Kidney (tissue), 13 donors: ENCODE measurements at regions not wholly inside any gene's neighbourhood (a gene's known extent, or its start where the extent isn't known, plus 50 kb on each side); places are given as distances from the start of the nearest gene placed in this dataset.

ENCODE experiments used
- DNase-seq, 5 donors: peaks; one replicate each; pipeline ENCODE4 v3.0.0-alpha.2; 2013 to 2020
- FAIRE-seq: peaks from 2 replicates; lab custom pipeline; 2012; peaks lifted over from hg19 to GRCh38; lab: Jason Lieb, UNC
- H3K27ac ChIP-seq, 2 donors: one replicate each; pipeline ENCODE4 v1.7.0; 2013; ENCODE audit warnings: low read depth in 2 of 2, low read length in 2 of 2, inconsistent platforms in 1 of 2
- H3K27me3 ChIP-seq: one replicate; pipeline ENCODE4 v1.7.1; 2013; ENCODE audit warnings: low read length, inconsistent platforms; ENCODE audit not compliant: control insufficient read depth, insufficient read depth
- H3K36me3 ChIP-seq, 3 donors: one replicate each; pipeline versions ENCODE4 v1.7.0 to v1.7.1; 2013; ENCODE audit warnings: low read length in 3 of 3, control low read depth in 1 of 3, inconsistent platforms in 1 of 3; ENCODE audit not compliant: insufficient read depth in 3 of 3, control insufficient read depth in 2 of 3
- H3K4me1 ChIP-seq, 3 donors: one replicate each; pipeline versions ENCODE4 v1.7.0 to v1.7.1; 2013; ENCODE audit warnings: low read length in 3 of 3, inconsistent platforms in 1 of 3, low read depth in 1 of 3; ENCODE audit not compliant: control insufficient read depth in 2 of 3, insufficient read depth in 2 of 3
- H3K4me3 ChIP-seq, 3 donors: one replicate each; pipeline versions ENCODE4 v1.7.0 to v1.8.1; 2013; ENCODE audit warnings: low read length in 3 of 3, control low read depth in 1 of 3, inconsistent platforms in 1 of 3
- H3K9ac ChIP-seq, 3 donors: one replicate each; pipeline versions ENCODE4 v1.7.0 to v1.7.1; 2013; ENCODE audit warnings: low read length in 3 of 3, control low read depth in 1 of 3, inconsistent platforms in 1 of 3
- H3K9me3 ChIP-seq, 3 donors: one replicate each; pipeline versions ENCODE4 v1.7.0 to v1.7.1; 2013; ENCODE audit warnings: low read length in 3 of 3, control low read depth in 1 of 3, inconsistent platforms in 1 of 3; ENCODE audit not compliant: control insufficient read depth in 2 of 3, insufficient read depth in 1 of 3
- intact Hi-C: fragments of 100-400 bp; cut with DNase I; formaldehyde crosslinking; loops from one replicate; pipeline ENCODE4 v1.11.1; 2022
- TF ChIP-seq, protein P1 (sequence below): IDR thresholded peaks from 3 replicates; pipeline ENCODE4 v1.5.1; 2012; ENCODE audit warnings: mild to moderate bottlenecking, moderate library complexity, borderline replicate concordance; ENCODE audit not compliant: insufficient read depth; ENCODE audit errors: extremely low read depth
- donor health status: control.
- donor health status: control.
- donor health status: control.
- donor health status: control.
- donor health status: control.
- donor health status: DM: yes; HTN: yes; CAD: no.
- donor health status: Normal renal cell carcinoma (clear cell type).

DNA sequence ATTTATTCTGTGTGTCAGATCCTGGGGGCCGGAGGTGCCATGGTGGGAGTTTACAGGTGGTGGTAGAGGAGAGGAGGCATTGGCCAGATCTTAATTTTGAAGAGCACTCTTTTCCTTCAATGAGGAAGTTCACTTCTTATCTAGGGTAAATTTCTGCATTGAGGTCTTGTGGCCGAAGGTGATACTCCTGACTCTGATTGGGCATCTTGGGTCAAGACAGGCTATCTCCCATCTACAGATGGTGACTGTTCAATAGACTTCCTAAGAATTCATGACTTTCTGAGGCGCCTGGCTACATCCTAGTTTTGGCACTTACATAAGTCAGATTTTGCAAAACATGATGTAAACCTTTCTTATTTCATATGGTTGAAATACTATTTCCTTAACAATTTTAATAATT is 135.2 kb downstream of the SUCLA2 start:
- Histone ChIP-seq H3K27me3 (no peaks in the 10 kb centered on the region), H3K9ac (no peak overlapping the region), H3K4me3 (no peak overlapping the region), H3K36me3 (no peaks in the 10 kb centered on the region), H3K4me1 (no peaks in the 10 kb centered on the region), H3K9me3 (no peaks in the 10 kb centered on the region), H3K27ac (no peak overlapping the region)
- no peak for FAIRE-seq
- DNase-seq, result no peak
- intact Hi-C loops, result no loop called here
- TF ChIP-seq, protein P1, sequence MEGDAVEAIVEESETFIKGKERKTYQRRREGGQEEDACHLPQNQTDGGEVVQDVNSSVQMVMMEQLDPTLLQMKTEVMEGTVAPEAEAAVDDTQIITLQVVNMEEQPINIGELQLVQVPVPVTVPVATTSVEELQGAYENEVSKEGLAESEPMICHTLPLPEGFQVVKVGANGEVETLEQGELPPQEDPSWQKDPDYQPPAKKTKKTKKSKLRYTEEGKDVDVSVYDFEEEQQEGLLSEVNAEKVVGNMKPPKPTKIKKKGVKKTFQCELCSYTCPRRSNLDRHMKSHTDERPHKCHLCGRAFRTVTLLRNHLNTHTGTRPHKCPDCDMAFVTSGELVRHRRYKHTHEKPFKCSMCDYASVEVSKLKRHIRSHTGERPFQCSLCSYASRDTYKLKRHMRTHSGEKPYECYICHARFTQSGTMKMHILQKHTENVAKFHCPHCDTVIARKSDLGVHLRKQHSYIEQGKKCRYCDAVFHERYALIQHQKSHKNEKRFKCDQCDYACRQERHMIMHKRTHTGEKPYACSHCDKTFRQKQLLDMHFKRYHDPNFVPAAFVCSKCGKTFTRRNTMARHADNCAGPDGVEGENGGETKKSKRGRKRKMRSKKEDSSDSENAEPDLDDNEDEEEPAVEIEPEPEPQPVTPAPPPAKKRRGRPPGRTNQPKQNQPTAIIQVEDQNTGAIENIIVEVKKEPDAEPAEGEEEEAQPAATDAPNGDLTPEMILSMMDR, result no peak

DNA sequence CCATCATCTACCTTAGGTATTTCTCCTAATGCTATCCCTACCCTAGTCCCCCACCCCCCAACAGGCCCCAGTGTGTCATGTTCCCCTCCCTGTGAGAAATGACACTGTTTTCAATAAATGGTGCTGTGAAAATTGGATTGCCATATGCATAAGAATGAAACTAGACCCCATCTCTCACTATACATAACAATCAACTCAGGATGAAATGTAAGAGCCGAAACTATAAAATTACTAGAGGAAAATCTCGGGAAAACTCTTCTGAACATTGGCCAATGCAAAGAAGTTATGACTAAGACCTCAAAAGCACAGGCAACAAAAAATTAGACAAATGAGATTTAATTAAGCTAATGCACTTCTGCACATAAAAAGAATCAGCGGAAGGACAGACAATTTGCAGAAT is 138.2 kb downstream of the SUCLA2 start:
- no peak for FAIRE-seq

DNA sequence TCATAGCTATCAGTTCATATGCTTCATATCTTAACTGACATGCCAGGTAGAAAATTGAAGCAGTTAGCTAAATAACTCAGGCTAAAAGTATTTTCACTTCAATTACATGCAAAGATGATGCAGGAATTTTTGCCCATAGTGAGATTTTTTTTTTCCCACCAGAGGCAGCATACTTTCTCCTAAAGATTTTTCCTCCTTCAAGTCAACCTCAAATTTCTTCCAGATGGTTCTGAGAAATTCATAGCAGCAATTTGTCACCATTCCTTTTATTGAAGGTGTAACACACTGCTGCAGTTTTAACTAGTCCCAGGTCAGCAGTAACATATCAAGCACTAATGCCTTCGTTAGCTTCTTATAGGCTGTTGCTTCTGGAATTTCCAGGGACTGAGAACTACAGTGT is 141.9 kb downstream of the SUCLA2 start:
- no peak for DNase-seq
- no peak overlapping the region for H3K27ac ChIP-seq

More for the DNA sequence above, 138.2 kb downstream of the SUCLA2 start:
- TF ChIP-seq, protein P1, result no peak
- Histone ChIP-seq H3K36me3 (no peaks in the 10 kb centered on the region), H3K4me3 (no peak overlapping the region), H3K27ac (no peak overlapping the region), H3K4me1 (no peaks in the 10 kb centered on the region), H3K27me3 (no peaks in the 10 kb centered on the region), H3K9ac (no peak overlapping the region), H3K9me3 (no peaks in the 10 kb centered on the region)
- DNase-seq, result no peak
- intact Hi-C loops, result no loop called here

More for the DNA sequence above, 141.9 kb downstream of the SUCLA2 start:
- no peak overlapping the region for H3K9ac ChIP-seq
- no peaks in the 10 kb centered on the region for H3K4me1 ChIP-seq
- H3K9me3 ChIP-seq, result no peaks in the 10 kb centered on the region
- intact Hi-C loops, result no loop called here
- TF ChIP-seq, protein P1, result no peak
- H3K27me3 ChIP-seq, result no peaks in the 10 kb centered on the region
- H3K4me3 ChIP-seq, result no peak overlapping the region
- no peak for FAIRE-seq
- H3K36me3 ChIP-seq, result no peaks in the 10 kb centered on the region
